Upper lobe of right lung (tissue), 1 donor: ENCODE measurements at regions not wholly inside any gene's neighbourhood (a gene's known extent, or its start where the extent isn't known, plus 50 kb on each side); places are given as distances from the start of the nearest gene placed in this dataset.

Experiments used
- ATAC-seq: fragments of 200-7000 bp; cut with Tn5 transposase; one replicate; pipeline ENCODE4 v1.9.1; 2020; ENCODE audit warnings: mild to moderate bottlenecking, moderate library complexity
- DNase-seq: peaks from one replicate; pipeline ENCODE4 v3.0.0-alpha.2; 2020
- H3K27ac ChIP-seq: fragments of 200-600 bp; one replicate; pipeline ENCODE4 v1.8.0; 2022
- H3K27me3 ChIP-seq: fragments of 200-600 bp; one replicate; pipeline ENCODE4 v1.8.0; 2022; ENCODE audit warnings: mild to moderate bottlenecking
- H3K36me3 ChIP-seq: fragments of 200-600 bp; one replicate; pipeline ENCODE4 v1.8.0; 2022
- H3K4me1 ChIP-seq: fragments of 200-600 bp; one replicate; pipeline ENCODE4 v1.8.0; 2022
- H3K4me3 ChIP-seq: fragments of 200-600 bp; one replicate; pipeline ENCODE4 v1.8.0; 2022; ENCODE audit warnings: mild to moderate bottlenecking
- H3K9me3 ChIP-seq: fragments of 200-600 bp; one replicate; pipeline ENCODE4 v1.8.0; 2022
- intact Hi-C: fragments of 100-400 bp; cut with DNase I; formaldehyde crosslinking; loops from one replicate; pipeline ENCODE4 v1.11.0; 2022
- TF ChIP-seq, protein P1 (sequence below): fragments of 200-600 bp; IDR thresholded peaks from one replicate; pipeline ENCODE4 v1.8.0; 2022; ENCODE audit warnings: antibody characterized with exemption
- donor health status: DM: no; HTN: yes; CAD: no; lungs with severe emphysema.

- Histone ChIP-seq H3K27me3 (no peaks in the 10 kb centered on the region), H3K36me3 (no peaks in the 10 kb centered on the region), H3K4me3 (no peak overlapping the region), H3K4me1 (no peaks in the 10 kb centered on the region), H3K9me3 (no peaks in the 10 kb centered on the region), H3K27ac (no peak overlapping the region)
- no peak for ATAC-seq
- intact Hi-C loops: no loop called here
- TF ChIP-seq, protein P1, sequence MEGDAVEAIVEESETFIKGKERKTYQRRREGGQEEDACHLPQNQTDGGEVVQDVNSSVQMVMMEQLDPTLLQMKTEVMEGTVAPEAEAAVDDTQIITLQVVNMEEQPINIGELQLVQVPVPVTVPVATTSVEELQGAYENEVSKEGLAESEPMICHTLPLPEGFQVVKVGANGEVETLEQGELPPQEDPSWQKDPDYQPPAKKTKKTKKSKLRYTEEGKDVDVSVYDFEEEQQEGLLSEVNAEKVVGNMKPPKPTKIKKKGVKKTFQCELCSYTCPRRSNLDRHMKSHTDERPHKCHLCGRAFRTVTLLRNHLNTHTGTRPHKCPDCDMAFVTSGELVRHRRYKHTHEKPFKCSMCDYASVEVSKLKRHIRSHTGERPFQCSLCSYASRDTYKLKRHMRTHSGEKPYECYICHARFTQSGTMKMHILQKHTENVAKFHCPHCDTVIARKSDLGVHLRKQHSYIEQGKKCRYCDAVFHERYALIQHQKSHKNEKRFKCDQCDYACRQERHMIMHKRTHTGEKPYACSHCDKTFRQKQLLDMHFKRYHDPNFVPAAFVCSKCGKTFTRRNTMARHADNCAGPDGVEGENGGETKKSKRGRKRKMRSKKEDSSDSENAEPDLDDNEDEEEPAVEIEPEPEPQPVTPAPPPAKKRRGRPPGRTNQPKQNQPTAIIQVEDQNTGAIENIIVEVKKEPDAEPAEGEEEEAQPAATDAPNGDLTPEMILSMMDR: no peak
- no peak for DNase-seq
Measured at GRCh38 chr2:19478409-19478808, 120.0 kb upstream of the OSR1 start.

GRCh38 chr2:19476327-19476726 is 117.9 kb upstream of the OSR1 start:
- Histone ChIP-seq H3K27me3 (no peaks in the 10 kb centered on the region), H3K36me3 (no peaks in the 10 kb centered on the region), H3K4me3 (no peak overlapping the region), H3K9me3 (no peaks in the 10 kb centered on the region), H3K4me1 (no peaks in the 10 kb centered on the region), H3K27ac (no peak overlapping the region)
- TF ChIP-seq, protein P1: no peak
- ATAC-seq (no peak), DNase-seq (no peak)
- intact Hi-C loops: no loop called here

- no peaks in the 10 kb centered on the region for H3K4me1 ChIP-seq
- no peaks in the 10 kb centered on the region for H3K9me3 ChIP-seq
- H3K27me3 ChIP-seq: no peaks in the 10 kb centered on the region
- no peak overlapping the region for H3K27ac ChIP-seq
- no peak overlapping the region for H3K4me3 ChIP-seq
- ATAC-seq: no peak
- DNase-seq: no peak
- TF ChIP-seq, protein P1: no peak
- no peaks in the 10 kb centered on the region for H3K36me3 ChIP-seq
- intact Hi-C loops: no loop called here
Measured at GRCh38 chr2:19474128-19474527, 115.7 kb upstream of the OSR1 start.

GRCh38 chr2:19473350-19473749 is 114.9 kb upstream of the OSR1 start:
- intact Hi-C loops: no loop called here
- Histone ChIP-seq H3K27ac (no peak overlapping the region), H3K27me3 (no peaks in the 10 kb centered on the region), H3K9me3 (no peaks in the 10 kb centered on the region), H3K4me3 (no peak overlapping the region), H3K36me3 (no peaks in the 10 kb centered on the region), H3K4me1 (no peaks in the 10 kb centered on the region)
- ATAC-seq (no peak), DNase-seq (no peak)
- TF ChIP-seq, protein P1: no peak

- intact Hi-C loops: no loop called here
- TF ChIP-seq, protein P1: no peak
- ATAC-seq (no peak), DNase-seq (no peak)
- Histone ChIP-seq H3K9me3 (no peaks in the 10 kb centered on the region), H3K36me3 (no peaks in the 10 kb centered on the region), H3K27ac (no peak overlapping the region), H3K4me3 (no peak overlapping the region), H3K4me1 (no peaks in the 10 kb centered on the region), H3K27me3 (no peaks in the 10 kb centered on the region)
Measured at GRCh38 chr2:19472391-19472978, 114.1 kb upstream of the OSR1 start.

GRCh38 chr2:19471491-19471890 is 113.1 kb upstream of the OSR1 start:
- no peaks in the 10 kb centered on the region for H3K36me3 ChIP-seq
- TF ChIP-seq, protein P1: no peak
- intact Hi-C loops: no loop called here
- no peaks in the 10 kb centered on the region for H3K4me1 ChIP-seq
- no peaks in the 10 kb centered on the region for H3K27me3 ChIP-seq
- no peaks in the 10 kb centered on the region for H3K9me3 ChIP-seq
- H3K4me3 ChIP-seq: no peak overlapping the region
- no peak overlapping the region for H3K27ac ChIP-seq
- ATAC-seq: no peak
- no peak for DNase-seq
